ENCODE measurements at regions not wholly inside any gene's neighbourhood (a gene's known extent, or its start where the extent isn't known, plus 50 kb on each side); places are given as distances from the start of the nearest gene placed in this dataset.

GRCh38 chr22:48496987-48497650, 1330.6 kb downstream of the BRD1 start:
- no peak overlapping the region for H3K27ac ChIP-seq (replicated peaks)
- DNase-seq (ENCODE audit: low read depth in 1 of 2, low spot score in 1 of 2) = no peak
- TF ChIP-seq POLR2AphosphoS5 (IDR thresholded peaks at IDR 0.05; ENCODE audit: low read depth) = no peak
- TF ChIP-seq GABPA (IDR thresholded peaks at IDR 0.05; ENCODE audit: low read depth) = no peak

GRCh38 chr22:48496226-48496845, 1331.3 kb downstream of the BRD1 start:
- TF ChIP-seq SPI1 (IDR thresholded peaks at IDR 0.05; ENCODE audit: borderline replicate concordance, low read depth) (no peak), CTCF (IDR thresholded peaks at IDR 0.05; ENCODE audit: insufficient read depth, low read length) (no peak), REST (IDR thresholded peaks at IDR 0.05; ENCODE audit: insufficient replicate concordance, low read depth) (no peak), POLR2AphosphoS5 (IDR thresholded peaks at IDR 0.05; ENCODE audit: low read depth) (no peak)
- Histone ChIP-seq H3K27ac (replicated peaks) (no peak overlapping the region), H3K4me3 (replicated peaks; ENCODE audit: insufficient read depth, low read length) (no peak overlapping the region), H3K27me3 (ENCODE audit: insufficient read depth, poor library complexity, severe bottlenecking) (peaks cover 3% of the 10 kb centered on the region)
- DNase-seq (ENCODE audit: low read depth in 1 of 2, low spot score in 1 of 2) = no peak

More at GRCh38 chr22:48496987-48497650, 1330.6 kb downstream of the BRD1 start:
- H3K27me3 ChIP-seq (ENCODE audit: insufficient read depth, poor library complexity, severe bottlenecking) = no peaks in the 10 kb centered on the region
- H3K4me3 ChIP-seq (replicated peaks; ENCODE audit: insufficient read depth, low read length) = no peak overlapping the region

- H3K27me3 ChIP-seq (ENCODE audit: insufficient read depth, poor library complexity, severe bottlenecking) = peaks cover 7% of the 10 kb centered on the region
- no peak for DNase-seq (ENCODE audit: low read depth in 1 of 2, low spot score in 1 of 2)
- H3K4me3 ChIP-seq (replicated peaks; ENCODE audit: insufficient read depth, low read length) = no peak overlapping the region
- no peak for TF ChIP-seq REST (IDR thresholded peaks at IDR 0.05; ENCODE audit: insufficient replicate concordance, low read depth)
- TF ChIP-seq POLR2AphosphoS5 (IDR thresholded peaks at IDR 0.05; ENCODE audit: low read depth) = no peak
- TF ChIP-seq CTCF (IDR thresholded peaks at IDR 0.05; ENCODE audit: insufficient read depth, low read length) = no peak
- no peak for TF ChIP-seq GABPA (IDR thresholded peaks at IDR 0.05; ENCODE audit: low read depth)
- no peak overlapping the region for H3K27ac ChIP-seq (replicated peaks)
Measured at GRCh38 chr22:48495751-48496080, 1332.0 kb downstream of the BRD1 start.

- Histone ChIP-seq H3K27ac (replicated peaks) (no peak overlapping the region), H3K4me3 (replicated peaks; ENCODE audit: insufficient read depth, low read length) (no peak overlapping the region), H3K27me3 (ENCODE audit: insufficient read depth, poor library complexity, severe bottlenecking) (peaks cover 9% of the 10 kb centered on the region)
- DNase-seq (ENCODE audit: low read depth in 1 of 2, low spot score in 1 of 2) = no peak
- no peak for TF ChIP-seq REST (IDR thresholded peaks at IDR 0.05; ENCODE audit: insufficient replicate concordance, low read depth)
- TF ChIP-seq POLR2AphosphoS5 (IDR thresholded peaks at IDR 0.05; ENCODE audit: low read depth) = no peak
- no peak for TF ChIP-seq GABPA (IDR thresholded peaks at IDR 0.05; ENCODE audit: low read depth)
- TF ChIP-seq SPI1 (IDR thresholded peaks at IDR 0.05; ENCODE audit: borderline replicate concordance, low read depth) = no peak
- TF ChIP-seq CTCF (IDR thresholded peaks at IDR 0.05; ENCODE audit: insufficient read depth, low read length) = no peak
Measured at GRCh38 chr22:48494968-48495750, 1332.5 kb downstream of the BRD1 start.

Data from HL-60 (cell line).